Stimulated activated CD8-positive, alpha-beta memory T cell treated with anti-CD3 and anti-CD28 coated beads, Interleukin-4, amount 100 ng/mL, for 48 hours (primary cell): ENCODE measurements at regions not wholly inside any gene's neighbourhood (a gene's known extent, or its start where the extent isn't known, plus 50 kb on each side); places are given as distances from the start of the nearest gene placed in this dataset.

Source experiments
- DNase-seq: peaks from one replicate; pipeline ENCODE4 v3.0.0-alpha.2; 2020

GRCh38 chr1:22387919-22388580, 63.6 kb upstream of the ZBTB40 start:
- DNase-seq: no peak

DNA sequence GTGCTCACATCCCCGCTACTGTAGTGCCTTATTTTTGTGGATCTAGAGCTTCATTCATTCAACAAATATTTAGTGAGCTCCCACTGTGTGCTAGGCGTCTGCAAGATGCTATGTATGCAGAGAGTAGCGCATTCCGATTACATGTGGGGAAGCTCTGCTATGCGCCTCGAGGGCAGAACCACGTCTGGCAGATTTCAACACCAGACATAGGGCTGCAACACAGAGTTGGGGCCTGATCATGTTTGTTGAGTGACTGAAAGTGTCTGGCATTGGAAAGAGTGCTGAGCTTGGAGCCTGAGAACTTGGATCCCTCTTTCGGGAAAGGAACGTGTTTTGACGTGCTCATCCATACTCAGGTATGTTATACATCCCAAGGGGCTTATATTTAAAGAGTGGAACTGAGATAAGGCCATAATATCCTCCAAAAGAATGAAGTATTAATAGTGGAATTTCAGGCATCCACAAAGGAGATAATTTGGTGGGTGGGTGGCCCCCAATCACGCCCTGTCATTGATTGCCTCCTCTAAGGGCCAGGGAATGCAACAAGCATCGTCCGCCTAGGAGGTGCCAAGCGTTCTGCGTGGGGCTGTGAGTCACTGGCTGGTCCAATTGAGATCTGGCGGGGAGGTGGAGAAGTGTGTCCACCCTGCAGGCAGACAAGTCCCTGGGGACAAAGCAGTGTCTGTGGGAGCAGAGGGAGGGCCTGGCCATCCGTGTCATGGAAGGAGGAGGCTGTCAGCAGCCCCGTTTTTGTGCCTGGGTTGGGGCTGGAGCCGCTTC, 62.8 kb upstream of the ZBTB40 start:
- no peak for DNase-seq

- no peak for DNase-seq
Observed at GRCh38 chr1:22393587-22393986, 58.1 kb upstream of the ZBTB40 start.

- no peak for DNase-seq
Observed at GRCh38 chr1:22398656-22399420, 52.8 kb upstream of the ZBTB40 start.

DNA sequence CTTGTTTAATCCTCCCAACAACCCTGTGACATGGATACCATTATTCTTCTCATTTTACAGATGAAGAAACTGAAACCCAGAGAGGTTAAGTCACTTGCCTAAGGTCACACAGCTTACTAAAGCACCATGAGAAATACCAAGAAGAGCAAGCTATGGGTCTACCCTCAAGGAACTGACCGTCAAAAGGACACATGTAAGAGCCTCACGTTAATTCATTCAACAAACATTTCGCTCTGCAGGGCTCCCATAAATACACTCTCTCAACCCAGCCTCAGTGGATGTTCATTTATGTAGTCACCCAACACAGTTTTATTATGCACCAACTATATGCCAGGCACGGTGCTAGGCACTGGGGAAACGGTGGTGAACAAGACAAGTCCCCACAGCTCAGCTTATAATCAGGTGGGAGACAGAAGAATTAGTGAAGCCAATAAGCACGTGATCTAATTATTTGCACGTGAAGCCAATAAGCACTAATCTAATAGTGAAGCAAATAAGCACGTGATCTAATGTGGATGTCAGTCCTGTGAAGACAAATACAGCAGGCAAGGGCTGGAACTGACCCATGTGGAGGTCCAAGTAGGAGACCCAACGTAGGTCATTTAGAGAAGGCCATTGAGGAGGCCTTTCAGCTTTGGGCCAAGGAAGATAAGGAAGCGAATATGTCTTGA, 52.1 kb upstream of the ZBTB40 start:
- no peak for DNase-seq
